AG09309 (cell line): ENCODE measurements at regions not wholly inside any gene's neighbourhood (a gene's known extent, or its start where the extent isn't known, plus 50 kb on each side); places are given as distances from the start of the nearest gene placed in this dataset.

Experiments used
- DNase-seq: peaks from one replicate; pipeline ENCODE4 v3.0.0-alpha.2; 2010; ENCODE audit warnings: low read depth
- H3K4me3 ChIP-seq: 2 replicates; pipeline ENCODE4 v1.5.1; 2011; ENCODE audit warnings: mild to moderate bottlenecking, low read depth, low read length, moderate library complexity; ENCODE audit not compliant: control insufficient read depth
- TF ChIP-seq, protein P1 (sequence below): IDR thresholded peaks from 2 replicates; pipeline ENCODE4 v1.5.1; 2011; ENCODE audit warnings: mild to moderate bottlenecking, low read depth, low read length, inconsistent platforms; ENCODE audit not compliant: insufficient read depth, control insufficient read depth; ENCODE audit errors: missing control alignments

DNA sequence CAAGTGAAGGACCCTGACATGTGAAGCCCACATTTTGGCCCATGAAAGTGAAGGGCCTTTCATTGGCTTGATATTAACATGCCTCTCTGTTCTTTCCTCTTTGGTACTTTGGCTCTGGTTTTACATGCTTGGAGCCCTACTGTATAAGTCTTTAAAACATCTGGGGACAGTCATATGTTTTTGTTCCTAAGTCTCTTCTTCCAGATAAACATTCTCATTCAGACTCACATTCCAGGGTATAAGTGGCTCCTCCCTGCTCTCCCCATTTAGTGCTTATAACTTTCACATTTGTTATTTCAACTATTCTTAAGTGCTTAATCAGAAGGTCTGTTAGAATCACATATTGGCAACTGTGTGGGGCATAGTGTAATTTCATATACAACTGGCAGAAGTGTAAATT lies 1932.2 kb upstream of the CELF4 start:
- DNase-seq = no peak
- TF ChIP-seq, protein P1, sequence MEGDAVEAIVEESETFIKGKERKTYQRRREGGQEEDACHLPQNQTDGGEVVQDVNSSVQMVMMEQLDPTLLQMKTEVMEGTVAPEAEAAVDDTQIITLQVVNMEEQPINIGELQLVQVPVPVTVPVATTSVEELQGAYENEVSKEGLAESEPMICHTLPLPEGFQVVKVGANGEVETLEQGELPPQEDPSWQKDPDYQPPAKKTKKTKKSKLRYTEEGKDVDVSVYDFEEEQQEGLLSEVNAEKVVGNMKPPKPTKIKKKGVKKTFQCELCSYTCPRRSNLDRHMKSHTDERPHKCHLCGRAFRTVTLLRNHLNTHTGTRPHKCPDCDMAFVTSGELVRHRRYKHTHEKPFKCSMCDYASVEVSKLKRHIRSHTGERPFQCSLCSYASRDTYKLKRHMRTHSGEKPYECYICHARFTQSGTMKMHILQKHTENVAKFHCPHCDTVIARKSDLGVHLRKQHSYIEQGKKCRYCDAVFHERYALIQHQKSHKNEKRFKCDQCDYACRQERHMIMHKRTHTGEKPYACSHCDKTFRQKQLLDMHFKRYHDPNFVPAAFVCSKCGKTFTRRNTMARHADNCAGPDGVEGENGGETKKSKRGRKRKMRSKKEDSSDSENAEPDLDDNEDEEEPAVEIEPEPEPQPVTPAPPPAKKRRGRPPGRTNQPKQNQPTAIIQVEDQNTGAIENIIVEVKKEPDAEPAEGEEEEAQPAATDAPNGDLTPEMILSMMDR = no peak
- no peak overlapping the region for H3K4me3 ChIP-seq

DNA sequence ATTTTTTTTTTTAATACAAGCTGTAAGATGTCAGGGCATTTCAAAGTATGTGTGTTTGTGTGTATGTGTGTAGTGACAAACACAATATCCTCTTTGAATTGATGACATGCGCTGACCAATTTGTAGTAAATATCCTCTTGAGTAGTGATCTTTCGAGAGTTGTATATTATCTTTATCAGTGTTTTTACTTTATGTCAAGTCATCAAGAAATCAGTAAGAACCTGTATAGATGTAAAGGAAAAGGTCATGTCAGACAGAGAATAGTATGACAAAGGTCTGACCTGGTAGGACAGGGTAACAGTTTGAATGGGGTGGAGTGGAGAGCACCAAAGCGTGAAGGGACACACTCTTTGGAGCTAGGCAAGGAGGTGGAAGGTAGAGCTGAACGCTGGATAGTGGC lies 1931.4 kb upstream of the CELF4 start:
- TF ChIP-seq, protein P1 = no peak
- DNase-seq = no peak
- H3K4me3 ChIP-seq = no peak overlapping the region

GRCh38 chr18:39494211-39494896 lies 1928.8 kb upstream of the CELF4 start:
- TF ChIP-seq, protein P1 = no peak
- DNase-seq = no peak
- no peak overlapping the region for H3K4me3 ChIP-seq

- TF ChIP-seq, protein P1 = no peak
- no peak overlapping the region for H3K4me3 ChIP-seq
- DNase-seq = no peak
Observed at GRCh38 chr18:39491408-39491807, 1925.8 kb upstream of the CELF4 start.

DNA sequence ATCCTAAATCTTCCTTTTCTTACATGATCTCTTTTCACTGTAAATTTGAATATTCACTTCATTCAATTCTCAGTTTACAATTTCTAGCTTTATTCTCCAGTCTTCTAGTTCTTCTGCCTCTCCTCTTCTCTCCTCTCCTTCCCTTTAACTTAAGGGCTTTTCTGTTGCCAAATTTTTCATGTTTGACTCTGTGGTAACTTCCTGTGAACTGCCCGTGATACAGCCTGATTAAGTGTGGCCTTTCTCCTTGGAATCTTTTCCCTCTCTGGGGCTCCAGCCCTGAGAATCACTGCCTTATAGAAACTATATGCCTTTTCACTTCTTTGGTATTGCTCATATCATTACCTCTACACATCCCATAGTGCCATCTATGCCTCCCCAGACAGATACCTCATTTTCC lies 1923.8 kb upstream of the CELF4 start:
- no peak for DNase-seq
- H3K4me3 ChIP-seq = no peak overlapping the region
- TF ChIP-seq, protein P1 = no peak

- TF ChIP-seq, protein P1 = no peak
- no peak overlapping the region for H3K4me3 ChIP-seq
- no peak for DNase-seq
Observed at GRCh38 chr18:39487932-39488331, 1922.3 kb upstream of the CELF4 start.

DNA sequence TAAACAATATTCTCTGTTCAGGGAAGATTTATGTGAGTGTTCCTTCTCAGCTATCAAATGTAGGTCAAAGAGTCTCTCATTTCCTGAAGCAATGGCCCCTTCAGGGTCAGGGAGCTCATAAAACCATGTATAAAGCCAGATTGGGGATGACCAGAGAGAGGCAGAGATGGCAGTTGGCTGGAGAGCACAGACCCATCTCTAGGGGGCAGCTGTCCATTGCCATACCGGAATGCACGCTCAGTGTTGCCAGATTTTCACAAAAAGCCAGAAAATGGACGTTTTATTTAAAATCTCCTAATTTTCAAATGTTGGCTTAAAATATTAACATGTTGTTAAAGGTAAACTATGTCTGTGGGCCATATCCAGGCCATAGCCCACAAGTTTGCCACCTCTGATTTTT lies 1920.7 kb upstream of the CELF4 start:
- DNase-seq = no peak
- TF ChIP-seq, protein P1 = no peak
- no peak overlapping the region for H3K4me3 ChIP-seq
